H1 (cell line): ENCODE measurements at regions not wholly inside any gene's neighbourhood (a gene's known extent, or its start where the extent isn't known, plus 50 kb on each side); places are given as distances from the start of the nearest gene placed in this dataset.
A peak's percentile ranks its signal among the peaks of the same experiment; 100 is the strongest.
"Not testable (repeated sequence)": the region's sequence is repeated elsewhere in the genome, so short reads cannot be mapped to it uniquely, and the experiment has no call there.

Experiments used
- CTCF ChIA-PET: fragments of 300-600 bp; sonication (Branson Sonifier 250); formaldehyde crosslinking; loops from one replicate; lab custom pipeline; 2021; ENCODE audit not compliant: partially characterized antibody; lab: Charles Lee
- POLR2A ChIA-PET: fragments of 300-600 bp; sonication (Branson Sonifier 250); formaldehyde crosslinking; loops from one replicate; lab custom pipeline; 2021; ENCODE audit warnings: inconsistent platforms; ENCODE audit not compliant: partially characterized antibody; lab: Charles Lee
- DNase-seq, 2 experiments: peaks; one replicate each; pipeline versions ENCODE4 v3.0.0 to v3.0.0-alpha.2; 2010 to 2022; ENCODE audit warnings: low spot score in 2 of 2, low read depth in 1 of 2, mixed read lengths in 1 of 2
- FAIRE-seq: peaks from 2 replicates; lab custom pipeline; 2011; peaks lifted over from hg19 to GRCh38; lab: Jason Lieb, UNC
- H2AFZ ChIP-seq: 2 replicates; pipeline ENCODE4 v1.8.1; 2012; ENCODE audit warnings: low read length, inconsistent platforms
- H2AK5ac ChIP-seq: 2 replicates; pipeline ENCODE4 v1.6.1; 2013; ENCODE audit warnings: low read depth, low read length
- H2BK120ac ChIP-seq: replicated peaks from 2 replicates; pipeline ENCODE3; 2013; ENCODE audit warnings: low read depth, low read length, inconsistent platforms
- H2BK12ac ChIP-seq: 2 replicates; pipeline ENCODE4 v1.6.1; 2013; ENCODE audit warnings: low read depth, low read length
- H2BK15ac ChIP-seq: 2 replicates; pipeline ENCODE4 v1.6.1; 2013; ENCODE audit warnings: low read length
- H2BK20ac ChIP-seq: 2 replicates; pipeline ENCODE4 v1.6.1; 2013; ENCODE audit warnings: low read length
- H2BK5ac ChIP-seq: 2 replicates; pipeline ENCODE4 v1.6.1; 2013; ENCODE audit warnings: low read depth, low read length
- H3K14ac ChIP-seq: 2 replicates; pipeline ENCODE4 v1.6.1; 2013; ENCODE audit warnings: inconsistent platforms; ENCODE audit not compliant: insufficient read length
- H3K18ac ChIP-seq: 2 replicates; pipeline ENCODE4 v1.6.1; 2013; ENCODE audit warnings: low read length; ENCODE audit errors: extremely low read depth
- H3K23ac ChIP-seq: 2 replicates; pipeline ENCODE4 v1.6.1; 2013; ENCODE audit warnings: inconsistent platforms; ENCODE audit not compliant: insufficient read length
- H3K23me2 ChIP-seq: 2 replicates; pipeline ENCODE4 v1.6.1; 2013; ENCODE audit warnings: low read depth, low read length
- H3K27ac ChIP-seq: 2 replicates; pipeline ENCODE4 v1.6.1; 2011; ENCODE audit warnings: low read depth, low read length, inconsistent platforms
- H3K27me3 ChIP-seq, 4 experiments: replicated peaks in 1 of 4; 1 replicate in 1 of 4; 2 replicates in 3 of 4; pipeline versions ENCODE4 v1.6.1 to v1.8.1; 2011 to 2013; ENCODE audit warnings: low read length in 3 of 4, mild to moderate bottlenecking in 3 of 4, inconsistent platforms in 2 of 4, mixed read lengths in 2 of 4, moderate library complexity in 1 of 4; ENCODE audit not compliant: control insufficient read depth in 3 of 4, insufficient read depth in 3 of 4; ENCODE audit errors: extremely low read depth in 1 of 4
- H3K36me3 ChIP-seq, 4 experiments: 2 replicates each; pipeline versions ENCODE4 v1.6.1 to v1.8.1; 2011 to 2013; ENCODE audit warnings: mild to moderate bottlenecking in 4 of 4, low read length in 3 of 4, moderate library complexity in 2 of 4, control low read depth in 1 of 4, inconsistent platforms in 1 of 4; ENCODE audit not compliant: insufficient read depth in 4 of 4, control insufficient read depth in 2 of 4
- H3K4ac ChIP-seq: replicated peaks from 2 replicates; pipeline ENCODE3; 2013; ENCODE audit warnings: low read length, low read depth, mixed read lengths, inconsistent platforms; ENCODE audit not compliant: insufficient read length
- H3K4me1 ChIP-seq, 4 experiments: replicated peaks in 1 of 4; 1 replicate in 1 of 4; 2 replicates in 3 of 4; pipeline versions ENCODE4 v1.6.1 to v1.8.1; 2011 to 2013; ENCODE audit warnings: low read length in 3 of 4, inconsistent platforms in 2 of 4, mixed read lengths in 1 of 4; ENCODE audit not compliant: insufficient read depth in 4 of 4, control insufficient read depth in 3 of 4
- H3K4me2 ChIP-seq, 2 experiments: 2 replicates each; pipeline versions ENCODE4 v1.6.1 to v1.8.1; 2011 to 2013; ENCODE audit warnings: low read depth in 2 of 2, low read length in 2 of 2, control low read depth in 1 of 2, inconsistent platforms in 1 of 2, mild to moderate bottlenecking in 1 of 2; ENCODE audit not compliant: insufficient read depth in 1 of 2
- H3K4me3 ChIP-seq, 4 experiments: fragments of 200-600, 300-600 bp in 1 of 4; sonication (generic), shearing (Covaris generic), sonication (Bioruptor Twin) in 1 of 4; 2 replicates each; pipeline versions ENCODE4 v1.5.1 to v1.8.1; 2011 to 2016; ENCODE audit warnings: low read length in 4 of 4, low read depth in 3 of 4, control low read depth in 2 of 4, inconsistent platforms in 2 of 4, mild to moderate bottlenecking in 2 of 4, mixed read lengths in 1 of 4, moderate library complexity in 1 of 4; ENCODE audit not compliant: insufficient read depth in 2 of 4; ENCODE audit errors: extremely low read depth in 1 of 4
- H3K56ac ChIP-seq: replicated peaks from 2 replicates; pipeline ENCODE3; 2013; ENCODE audit warnings: low read depth, mild to moderate bottlenecking, mixed read lengths, low read length, inconsistent platforms; ENCODE audit not compliant: insufficient read length
- H3K79me1 ChIP-seq: 2 replicates; pipeline ENCODE4 v1.6.1; 2013; ENCODE audit warnings: low read depth, low read length, control low read depth
- H3K79me2 ChIP-seq, 2 experiments: 2 replicates each; pipeline versions ENCODE4 v1.6.1 to v1.8.1; 2012 to 2013; ENCODE audit warnings: low read length in 2 of 2, mild to moderate bottlenecking in 2 of 2, inconsistent platforms in 1 of 2; ENCODE audit not compliant: insufficient read depth in 2 of 2, control insufficient read depth in 1 of 2
- H3K9ac ChIP-seq, 4 experiments: replicated peaks in 1 of 4; 1 replicate in 1 of 4; 2 replicates in 3 of 4; pipeline versions ENCODE4 v1.6.1 to v1.8.1; 2011 to 2013; ENCODE audit warnings: low read depth in 3 of 4, low read length in 3 of 4, control low read depth in 2 of 4, mild to moderate bottlenecking in 2 of 4, moderate library complexity in 2 of 4, inconsistent platforms in 1 of 4; ENCODE audit errors: extremely low read depth in 1 of 4
- H3K9me3 ChIP-seq, 2 experiments: 2 replicates each; pipeline versions ENCODE4 v1.6.1 to v1.8.1; 2012 to 2013; ENCODE audit warnings: mild to moderate bottlenecking in 2 of 2, moderate library complexity in 2 of 2, control low read depth in 1 of 2, inconsistent platforms in 1 of 2, low read depth in 1 of 2, low read length in 1 of 2, mixed read lengths in 1 of 2; ENCODE audit not compliant: insufficient read depth in 2 of 2
- H4K20me1 ChIP-seq, 2 experiments: replicated peaks in 1 of 2; 2 replicates each; pipeline versions ENCODE3 to v1.8.1; 2011 to 2013; ENCODE audit warnings: inconsistent platforms in 2 of 2, low read length in 2 of 2, mild to moderate bottlenecking in 1 of 2; ENCODE audit not compliant: insufficient read depth in 2 of 2, control insufficient read depth in 1 of 2
- H4K5ac ChIP-seq: 2 replicates; pipeline ENCODE4 v1.6.1; 2013; ENCODE audit warnings: low read length, low read depth, mixed read lengths, inconsistent platforms; ENCODE audit not compliant: insufficient read length
- H4K8ac ChIP-seq: 2 replicates; pipeline ENCODE4 v1.8.0; 2013; ENCODE audit warnings: mild to moderate bottlenecking, moderate library complexity, low read length, inconsistent platforms; ENCODE audit not compliant: insufficient read depth; ENCODE audit errors: extremely low read depth
- H4K91ac ChIP-seq: replicated peaks from 2 replicates; pipeline ENCODE3; 2013; ENCODE audit warnings: low read length, mixed read lengths, inconsistent platforms; ENCODE audit not compliant: insufficient read length
- KDM5A ChIP-seq: fragments of 200-600 bp; IDR thresholded peaks from 2 replicates; pipeline ENCODE4 v1.7.1; 2012; ENCODE audit warnings: mild to moderate bottlenecking, low read length, inconsistent platforms, mixed read lengths
- WGBS, 2 experiments: shearing (Covaris generic) in 1 of 2; methylation state at CpG; one replicate each; pipeline versions ENCODE4 v1.1.6 to v1.1.7; 2013 to 2015; ENCODE audit warnings: low lambda C conversion rate in 2 of 2, mixed read lengths in 2 of 2, inconsistent platforms in 1 of 2, low coverage in 1 of 2, missing lambda C conversion rate in 1 of 2; ENCODE audit not compliant: insufficient replicate concordance in 2 of 2, insufficient coverage in 1 of 2, insufficient read length in 1 of 2; ENCODE audit errors: extremely low coverage in 1 of 2, missing lambda C conversion rate in 1 of 2; 5-methylcytosine and 5-hydroxymethylcytosine counted together

- not testable (repeated sequence) for H4K20me1 ChIP-seq, H4K91ac ChIP-seq, H3K36me3 ChIP-seq, H3K23ac ChIP-seq, FAIRE-seq, H2BK15ac ChIP-seq, H4K8ac ChIP-seq, H3K56ac ChIP-seq, H2BK12ac ChIP-seq, H2BK20ac ChIP-seq, H3K27me3 ChIP-seq, H3K14ac ChIP-seq, DNase-seq, H2BK120ac ChIP-seq, H3K18ac ChIP-seq, H3K4ac ChIP-seq, H3K9me3 ChIP-seq, H3K79me1 ChIP-seq, H3K23me2 ChIP-seq, H4K5ac ChIP-seq
- peaks cover 35 to 73% of the 10 kb centered on the region in 2 experiments for H3K79me2 ChIP-seq
- ChIA-PET CTCF (interaction anchor here (1.1 kb wide), 2 partner anchors 10 to 13 kb away, joined by 3 to 4 read pairs; no protein-coding TSS in a partner anchor), POLR2A (interaction anchor here (0.7 kb wide), 1 partner anchor 13 kb away, joined by 3 read pairs; no protein-coding TSS in a partner anchor)
- peak overlapping the region in 2 of 4 experiments; percentile 29 to 55; a peak in 4 of 7 replicates for H3K9ac ChIP-seq
- H3K4me2 ChIP-seq, result peak overlapping the region; percentile 82 to 92
- TF ChIP-seq KDM5A, result 0 out of 2 replicates have a peak, but pooled peaks have one; percentile 0
- H2AFZ ChIP-seq, result 0 out of 2 replicates have a peak overlapping the region, but pooled peaks have one; percentile 57
- WGBS, 2 experiments, result 73% methylated on average over 5 of the region's 8 CpGs; no CpG with 5 or more reads in 1 of the 2 experiments
- peak overlapping the region; percentile 61; the same call in 1 of the 2 replicates for H3K27ac ChIP-seq
- H2BK5ac ChIP-seq, result peak overlapping the region; percentile 60; the same call in 1 of the 2 replicates
- H3K4me3 ChIP-seq, result peak overlapping the region; percentile 66 to 94 (median 80)
- peaks cover 0 to 27% (median 12%) of the 10 kb centered on the region in 4 experiments; a peak in 6 of 7 replicates for H3K4me1 ChIP-seq
- peak overlapping the region; percentile 86; the same call in 1 of the 2 replicates for H2AK5ac ChIP-seq
These were observed 113.3 kb downstream of the CRLF3 start for GRCh38 chr17:30711176-30711575.
